Upper lobe of left lung (tissue), 4 donors: ENCODE measurements at regions not wholly inside any gene's neighbourhood (a gene's known extent, or its start where the extent isn't known, plus 50 kb on each side); places are given as distances from the start of the nearest gene placed in this dataset.

ENCODE experiments used
- CTCF ChIP-seq, 6 experiments: fragments of 450-650 bp in 4 of 6; fragments of 200-600 bp in 2 of 6; sonication (generic) in 2 of 6; IDR thresholded peaks; one replicate each; pipeline ENCODE4 v1.5.1; 2016 to 2019; ENCODE audit warnings: antibody characterized with exemption in 6 of 6
- POLR2A ChIP-seq, 4 donors: fragments of 450-650 bp; IDR thresholded peaks; one replicate each; pipeline ENCODE4 v1.5.1; 2016 to 2017; ENCODE audit warnings: antibody characterized with exemption in 4 of 4, mild to moderate bottlenecking in 2 of 4

- no peak for TF ChIP-seq CTCF (IDR thresholded peaks at IDR 0.05)
- TF ChIP-seq POLR2A (IDR thresholded peaks at IDR 0.05) = no peak
Measured at GRCh38 chr7:117995850-117996650, 122.8 kb upstream of the CTTNBP2 start.
